GM23338 (cell line): ENCODE measurements at regions not wholly inside any gene's neighbourhood (a gene's known extent, or its start where the extent isn't known, plus 50 kb on each side); places are given as distances from the start of the nearest gene placed in this dataset.

Experiments used
- ATAC-seq: fragments of 200-7000 bp; cut with Tn5 transposase; 3 replicates; pipeline ENCODE4 v1.9.1; 2020
- DNase-seq: peaks from one replicate; pipeline ENCODE4 v3.0.0-alpha.2; 2015; ENCODE audit warnings: low spot score
- H2AFZ ChIP-seq: fragments of 200-600 bp; sonication (generic); 2 replicates; pipeline ENCODE4 v1.8.0; 2016; ENCODE audit warnings: antibody characterized with exemption, mild to moderate bottlenecking, moderate library complexity
- H3F3A ChIP-seq: fragments of 200-600 bp; sonication (generic); replicated peaks from 2 replicates; pipeline ENCODE4 v1.8.0; 2017; ENCODE audit warnings: antibody characterized with exemption, mixed run types, low read depth
- H3K27ac ChIP-seq: fragments of 200-600 bp; sonication (generic); 2 replicates; pipeline ENCODE4 v1.6.1; 2016; ENCODE audit warnings: low read depth
- H3K27me3 ChIP-seq: fragments of 200-600 bp; sonication (generic); 2 replicates; pipeline ENCODE4 v1.8.0; 2016; ENCODE audit warnings: mild to moderate bottlenecking, mixed run types, moderate library complexity; ENCODE audit not compliant: insufficient read depth
- H3K36me3 ChIP-seq: fragments of 200-600 bp; sonication (generic); 2 replicates; pipeline ENCODE4 v1.8.0; 2016; ENCODE audit warnings: mild to moderate bottlenecking; ENCODE audit not compliant: insufficient read depth
- H3K4me1 ChIP-seq: fragments of 200-600 bp; sonication (generic); 2 replicates; pipeline ENCODE4 v1.8.0; 2016; ENCODE audit warnings: mild to moderate bottlenecking, moderate library complexity; ENCODE audit not compliant: insufficient read depth
- H3K4me2 ChIP-seq: fragments of 200-600 bp; sonication (generic); 2 replicates; pipeline ENCODE4 v1.7.1; 2017; ENCODE audit warnings: mixed run types
- H3K4me3 ChIP-seq: fragments of 200-600 bp; sonication (generic); 2 replicates; pipeline ENCODE4 v1.6.1; 2016; ENCODE audit warnings: mixed run types
- H3K79me2 ChIP-seq: fragments of 200-600 bp; sonication (generic); replicated peaks from 2 replicates; pipeline ENCODE4 v1.8.0; 2017; ENCODE audit warnings: mild to moderate bottlenecking; ENCODE audit not compliant: insufficient read depth
- H3K9me2 ChIP-seq: fragments of 200-600 bp; sonication (generic); 2 replicates; pipeline ENCODE4 v1.8.0; 2017; ENCODE audit not compliant: insufficient read depth
- H4K20me1 ChIP-seq: fragments of 200-600 bp; sonication (generic); replicated peaks from 2 replicates; pipeline ENCODE4 v1.8.0; 2017; ENCODE audit warnings: mild to moderate bottlenecking; ENCODE audit not compliant: insufficient read depth
- H3K27ac Mint-ChIP-seq: 2 replicates; pipeline ENCODE4 v1.8.0; 2020; ENCODE audit warnings: inconsistent platforms, mild to moderate bottlenecking, moderate library complexity, mixed read lengths
- H3K27me3 Mint-ChIP-seq: 3 replicates; pipeline ENCODE4 v1.8.0; 2022; ENCODE audit warnings: low read depth, mild to moderate bottlenecking, moderate library complexity, mixed read lengths, inconsistent platforms; ENCODE audit not compliant: insufficient read depth, poor library complexity
- H3K36me3 Mint-ChIP-seq: 3 replicates; pipeline ENCODE4 v1.8.0; 2021; ENCODE audit warnings: low read depth, mild to moderate bottlenecking, inconsistent platforms, moderate library complexity, mixed read lengths
- H3K4me1 Mint-ChIP-seq: 3 replicates; pipeline ENCODE4 v1.8.0; 2020; ENCODE audit warnings: mild to moderate bottlenecking, inconsistent platforms, mixed read lengths
- H3K4me3 Mint-ChIP-seq: 3 replicates; pipeline ENCODE4 v1.8.0; 2021; ENCODE audit warnings: moderate library complexity, mild to moderate bottlenecking, inconsistent platforms, mixed read lengths
- H3K9me3 Mint-ChIP-seq: 3 replicates; pipeline ENCODE4 v1.8.0; 2020; ENCODE audit warnings: moderate library complexity, mild to moderate bottlenecking, inconsistent platforms, mixed read lengths
- CREB1 ChIP-seq: fragments of 250-450 bp; sonication (Bioruptor Pico); IDR thresholded peaks from 2 replicates; pipeline ENCODE4 v1.5.0; 2020; ENCODE audit warnings: low read depth, mild to moderate bottlenecking, moderate library complexity
- CTCF ChIP-seq, 2 experiments: fragments of 200-600 bp in 1 of 2; sonication (generic) in 1 of 2; conservative IDR thresholded peaks; 2 replicates each; pipeline versions ENCODE4 v1.5.1 to v1.6.1; 2016 to 2017; ENCODE audit warnings: antibody characterized with exemption in 2 of 2, low read depth in 2 of 2, mild to moderate bottlenecking in 2 of 2, moderate library complexity in 1 of 2
- EZH2phosphoT487 ChIP-seq: fragments of 200-600 bp; sonication (generic); IDR thresholded peaks from one replicate; pipeline ENCODE4 v1.8.1; 2018; ENCODE audit warnings: antibody characterized with exemption; ENCODE audit not compliant: unreplicated experiment
- JUNB ChIP-seq: IDR thresholded peaks from one replicate; pipeline ENCODE4 v1.6.1; 2016; ENCODE audit warnings: antibody characterized with exemption; ENCODE audit not compliant: unreplicated experiment
- NANOG ChIP-seq: IDR thresholded peaks from 2 replicates; pipeline ENCODE4 v1.6.1; 2016; ENCODE audit warnings: antibody characterized with exemption, borderline replicate concordance
- STAT1 ChIP-seq: IDR thresholded peaks from one replicate; pipeline ENCODE4 v1.6.1; 2016; ENCODE audit warnings: antibody characterized with exemption; ENCODE audit not compliant: unreplicated experiment
- ZNF331 ChIP-seq: fragments of 250-450 bp; sonication (Bioruptor Pico); IDR thresholded peaks from 2 replicates; pipeline ENCODE4 v1.5.0; 2020; ENCODE audit warnings: low read depth, mild to moderate bottlenecking, moderate library complexity
- ZNF462 ChIP-seq: fragments of 250-450 bp; sonication (Bioruptor Pico); IDR thresholded peaks from 2 replicates; pipeline ENCODE4 v1.5.0; 2020; ENCODE audit warnings: mild to moderate bottlenecking, moderate library complexity

- H3K27me3 ChIP-seq = no peaks in the 10 kb centered on the region
- H3K4me1 ChIP-seq = no peaks in the 10 kb centered on the region
- Mint-ChIP-seq H3K4me3 (no peak overlapping the region), H3K27ac (no peak overlapping the region), H3K9me3 (no peaks in the 10 kb centered on the region), H3K4me1 (peaks cover 7% of the 10 kb centered on the region; the same call in 2 of the 3 replicates), H3K27me3 (no peaks in the 10 kb centered on the region), H3K36me3 (no peaks in the 10 kb centered on the region)
- no peak overlapping the region for H3K4me3 ChIP-seq
- no peaks in the 10 kb centered on the region for H3K9me2 ChIP-seq
- H3F3A ChIP-seq = no peaks in the 10 kb centered on the region
- H4K20me1 ChIP-seq = no peaks in the 10 kb centered on the region
- no peak for ATAC-seq
- no peaks in the 10 kb centered on the region for H3K36me3 ChIP-seq
- H3K79me2 ChIP-seq = no peaks in the 10 kb centered on the region
- H3K4me2 ChIP-seq = no peak overlapping the region
- H2AFZ ChIP-seq = no peak overlapping the region
- DNase-seq = peak; percentile 62
- TF ChIP-seq CTCF (conservative IDR thresholded peaks at IDR 0.05; ENCODE audit: low read depth in 2 of 2) = peak; percentile 61 to 80
- no peak for TF ChIP-seq NANOG
- no peak for TF ChIP-seq EZH2phosphoT487
- no peak for TF ChIP-seq ZNF462 (CRISPR knock-in tag)
- TF ChIP-seq STAT1 = no peak
- TF ChIP-seq ZNF331 (CRISPR knock-in tag) = no peak
- no peak for TF ChIP-seq JUNB
- no peak for TF ChIP-seq CREB1 (CRISPR knock-in tag)
- no peak overlapping the region for H3K27ac ChIP-seq
These were observed 145.7 kb upstream of the DAB2 start for GRCh38 chr5:39570403-39571027.
